ENCODE measurements at regions not wholly inside any gene's neighbourhood (a gene's known extent, or its start where the extent isn't known, plus 50 kb on each side); places are given as distances from the start of the nearest gene placed in this dataset.

GRCh38 chr13:54387625-54388024 is 1359.0 kb downstream of the OLFM4 start:
- intact Hi-C loops (cut with DNase I) = loop anchor here in 1 of 10 donors (2.0 kb wide), 1 partner anchor 21 kb away; no protein-coding TSS in a partner anchor
- Histone ChIP-seq H3K27ac (no peak overlapping the region), H3K27me3 (no peaks in the 10 kb centered on the region), H3K4me1 (no peaks in the 10 kb centered on the region), H3K4me3 (no peak overlapping the region), H3K36me3 (no peaks in the 10 kb centered on the region), H3K9me3 (no peaks in the 10 kb centered on the region)
- no peak for ATAC-seq
- TF ChIP-seq POLR2A (IDR thresholded peaks at IDR 0.05) (no peak), CTCF (IDR thresholded peaks at IDR 0.05) (no peak)
- no peak for DNase-seq

- Histone ChIP-seq H3K27me3 (no peaks in the 10 kb centered on the region), H3K9me3 (no peaks in the 10 kb centered on the region), H3K27ac (no peak overlapping the region), H3K36me3 (no peaks in the 10 kb centered on the region), H3K4me3 (no peak overlapping the region), H3K4me1 (no peaks in the 10 kb centered on the region)
- no peak for ATAC-seq
- 86 to 92% (median 89%) methylated on average over 2 of the region's 2 CpGs for WGBS, 4 donors
- no peak for DNase-seq
- intact Hi-C loops (cut with DNase I) = no loop called here
- no peak for TF ChIP-seq POLR2A (IDR thresholded peaks at IDR 0.05)
- no peak for TF ChIP-seq CTCF (IDR thresholded peaks at IDR 0.05)
These were observed 1362.2 kb downstream of the OLFM4 start for GRCh38 chr13:54390841-54391240.

- Histone ChIP-seq H3K9me3 (no peaks in the 10 kb centered on the region), H3K4me3 (no peak overlapping the region), H3K27me3 (no peaks in the 10 kb centered on the region), H3K27ac (no peak overlapping the region), H3K4me1 (no peaks in the 10 kb centered on the region), H3K36me3 (no peaks in the 10 kb centered on the region)
- ATAC-seq (no peak), DNase-seq (no peak)
- TF ChIP-seq POLR2A (IDR thresholded peaks at IDR 0.05) = no peak
- no peak for TF ChIP-seq CTCF (IDR thresholded peaks at IDR 0.05)
- 57 to 77% (median 58%) methylated on average over 7 of the region's 7 CpGs for WGBS, 4 donors
- intact Hi-C loops (cut with DNase I) = no loop called here
These were observed 1365.6 kb downstream of the OLFM4 start for GRCh38 chr13:54394085-54394700.

GRCh38 chr13:54394908-54395307 is 1366.3 kb downstream of the OLFM4 start:
- no peak for DNase-seq
- Histone ChIP-seq H3K27ac (no peak overlapping the region), H3K4me1 (no peaks in the 10 kb centered on the region), H3K36me3 (no peaks in the 10 kb centered on the region), H3K27me3 (no peaks in the 10 kb centered on the region), H3K4me3 (no peak overlapping the region), H3K9me3 (no peaks in the 10 kb centered on the region)
- intact Hi-C loops (cut with DNase I) = no loop called here
- WGBS, 4 donors = 54 to 65% (median 59%) methylated on average over 6 of the region's 6 CpGs
- TF ChIP-seq CTCF (IDR thresholded peaks at IDR 0.05) (no peak), POLR2A (IDR thresholded peaks at IDR 0.05) (no peak)
- ATAC-seq = no peak

Data from heart left ventricle (tissue), 16 donors.